GM12874 (cell line): ENCODE measurements at regions not wholly inside any gene's neighbourhood (a gene's known extent, or its start where the extent isn't known, plus 50 kb on each side); places are given as distances from the start of the nearest gene placed in this dataset.

ENCODE experiments used
- TF ChIP-seq, protein P1 (sequence below): IDR thresholded peaks from 2 replicates; pipeline ENCODE4 v1.5.1; 2011; ENCODE audit warnings: low read depth, mild to moderate bottlenecking, control low read depth, low read length, moderate library complexity; ENCODE audit not compliant: insufficient read depth

GRCh38 chr2:20524412-20525040, 77.7 kb downstream of the RHOB start:
- TF ChIP-seq, protein P1, sequence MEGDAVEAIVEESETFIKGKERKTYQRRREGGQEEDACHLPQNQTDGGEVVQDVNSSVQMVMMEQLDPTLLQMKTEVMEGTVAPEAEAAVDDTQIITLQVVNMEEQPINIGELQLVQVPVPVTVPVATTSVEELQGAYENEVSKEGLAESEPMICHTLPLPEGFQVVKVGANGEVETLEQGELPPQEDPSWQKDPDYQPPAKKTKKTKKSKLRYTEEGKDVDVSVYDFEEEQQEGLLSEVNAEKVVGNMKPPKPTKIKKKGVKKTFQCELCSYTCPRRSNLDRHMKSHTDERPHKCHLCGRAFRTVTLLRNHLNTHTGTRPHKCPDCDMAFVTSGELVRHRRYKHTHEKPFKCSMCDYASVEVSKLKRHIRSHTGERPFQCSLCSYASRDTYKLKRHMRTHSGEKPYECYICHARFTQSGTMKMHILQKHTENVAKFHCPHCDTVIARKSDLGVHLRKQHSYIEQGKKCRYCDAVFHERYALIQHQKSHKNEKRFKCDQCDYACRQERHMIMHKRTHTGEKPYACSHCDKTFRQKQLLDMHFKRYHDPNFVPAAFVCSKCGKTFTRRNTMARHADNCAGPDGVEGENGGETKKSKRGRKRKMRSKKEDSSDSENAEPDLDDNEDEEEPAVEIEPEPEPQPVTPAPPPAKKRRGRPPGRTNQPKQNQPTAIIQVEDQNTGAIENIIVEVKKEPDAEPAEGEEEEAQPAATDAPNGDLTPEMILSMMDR = no peak

DNA sequence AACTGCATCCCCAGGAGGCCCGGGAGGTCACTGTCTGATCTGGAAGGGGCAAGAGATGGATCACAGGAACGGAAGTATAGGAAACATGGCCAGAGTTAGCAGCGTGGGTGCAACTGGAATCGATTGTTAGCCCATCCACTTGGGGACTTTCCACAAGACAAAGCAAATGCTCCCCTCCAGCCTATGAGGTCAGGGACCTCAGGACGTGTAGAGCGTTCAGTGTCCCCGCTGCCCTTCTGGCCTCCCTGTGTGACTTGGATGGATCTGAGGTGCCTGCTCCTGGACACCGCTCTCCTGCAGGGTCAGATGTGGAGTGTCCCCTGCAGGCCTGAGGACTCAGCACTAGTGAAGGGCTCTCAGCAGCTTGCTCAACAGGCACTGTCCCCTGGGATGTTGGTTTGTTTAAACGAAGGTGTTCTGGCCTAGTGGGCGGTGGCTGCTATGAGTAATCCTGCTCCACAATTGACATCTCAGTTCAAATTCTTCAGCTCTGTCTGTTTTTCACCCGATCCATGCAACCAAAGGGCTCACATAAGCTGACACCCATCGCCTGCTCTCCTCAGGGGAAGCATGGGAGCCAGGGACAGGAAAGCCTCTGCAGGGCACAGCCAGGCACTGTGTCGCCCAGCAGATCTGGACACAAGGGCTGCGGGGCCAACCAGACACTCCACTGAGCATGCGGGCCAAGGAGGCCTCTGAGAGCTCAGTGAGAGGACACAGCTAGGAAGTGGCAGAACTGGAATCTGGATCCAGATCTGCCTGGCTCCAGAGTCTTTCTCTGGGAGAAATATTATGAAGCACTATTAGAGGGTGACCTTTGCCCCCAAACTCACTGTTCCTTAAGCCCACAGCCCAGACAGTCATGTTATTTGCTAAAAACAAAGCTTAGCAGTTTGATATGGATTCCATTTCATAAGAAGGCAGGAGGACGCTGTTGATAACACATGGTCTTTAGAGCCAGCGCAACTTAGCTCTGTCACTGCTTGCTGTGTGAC, 78.5 kb downstream of the RHOB start:
- TF ChIP-seq, protein P1 = peak; percentile 11; the same call in 1 of the 2 replicates

DNA sequence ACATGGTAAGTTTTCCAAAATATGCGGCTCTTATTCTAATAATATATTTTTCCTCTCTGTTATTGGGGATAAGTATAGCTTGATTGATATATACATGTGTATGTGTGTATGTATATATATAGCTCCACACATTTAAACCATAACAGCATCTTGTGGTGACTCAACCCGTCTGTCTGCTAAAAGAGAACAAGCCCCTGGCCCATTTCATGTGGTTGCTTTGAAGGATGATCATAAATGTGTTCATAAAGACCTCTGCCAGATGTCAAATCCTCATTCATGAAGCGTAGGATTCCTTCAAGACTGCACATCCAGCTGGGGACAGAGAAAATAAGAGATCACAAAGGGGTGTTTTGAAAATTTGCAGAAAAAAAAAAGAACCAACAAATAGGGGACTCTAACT, 79.3 kb downstream of the RHOB start:
- TF ChIP-seq, protein P1 = no peak

GRCh38 chr2:20526708-20527107, 79.8 kb downstream of the RHOB start:
- TF ChIP-seq, protein P1 = no peak

GRCh38 chr2:20528713-20529112, 81.8 kb downstream of the RHOB start:
- TF ChIP-seq, protein P1 = no peak

GRCh38 chr2:20530520-20530919, 83.6 kb downstream of the RHOB start:
- TF ChIP-seq, protein P1 = no peak

DNA sequence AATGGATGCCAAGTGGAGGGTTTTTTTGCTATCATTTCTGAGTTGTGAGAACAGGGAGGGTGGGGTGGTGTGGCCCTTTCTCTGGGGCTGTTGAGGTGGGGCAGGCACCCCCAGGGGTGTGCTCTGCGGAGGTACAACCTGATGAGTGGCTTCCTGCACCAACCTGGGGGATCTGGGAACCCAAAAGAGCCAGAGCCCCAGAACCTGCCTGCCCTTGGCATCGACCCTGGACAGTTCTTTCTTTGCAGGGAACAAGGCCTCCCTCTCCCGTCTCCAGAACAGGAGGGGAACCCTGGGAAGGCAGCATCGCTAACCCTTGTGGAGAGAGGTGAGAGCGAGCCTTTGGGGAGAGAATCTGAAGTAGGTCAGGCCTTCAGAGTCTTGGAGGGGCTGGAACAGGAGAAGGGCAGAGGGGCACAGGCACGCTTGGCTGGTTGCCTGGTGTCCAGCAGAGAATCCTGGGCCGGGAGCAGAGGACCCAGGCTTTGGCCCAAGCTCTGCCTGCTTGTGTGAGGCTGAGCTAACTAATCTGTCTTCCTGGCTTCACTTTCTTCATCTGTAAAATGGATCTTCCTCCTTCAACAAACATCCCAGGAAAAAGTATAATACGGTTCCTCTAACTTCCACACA, 84.9 kb downstream of the RHOB start:
- TF ChIP-seq, protein P1 = no peak
